Mesenchymal stem cell (in vitro differentiated cells and primary cell): ENCODE measurements at regions not wholly inside any gene's neighbourhood (a gene's known extent, or its start where the extent isn't known, plus 50 kb on each side); places are given as distances from the start of the nearest gene placed in this dataset.
"Not testable (repeated sequence)": the region's sequence is repeated elsewhere in the genome, so short reads cannot be mapped to it uniquely, and the experiment has no call there.

Experiments used
- DNase-seq: peaks from one replicate; pipeline ENCODE4 v3.0.0-alpha.2; 2013
- H2AFZ ChIP-seq: one replicate; pipeline ENCODE4 v1.6.1; 2013; ENCODE audit warnings: low read depth, mild to moderate bottlenecking, control low read depth, inconsistent platforms, low read length, moderate library complexity
- H2AK5ac ChIP-seq: 2 replicates; pipeline ENCODE4 v1.6.1; 2013; ENCODE audit warnings: low read length, moderate library complexity, mild to moderate bottlenecking, inconsistent platforms; ENCODE audit not compliant: severe bottlenecking
- H2BK120ac ChIP-seq: one replicate; pipeline ENCODE4 v1.6.1; 2013; ENCODE audit warnings: low read depth, mild to moderate bottlenecking, inconsistent platforms, low read length, moderate library complexity
- H2BK12ac ChIP-seq, 2 experiments: one replicate each; pipeline ENCODE4 v1.6.1; 2013; ENCODE audit warnings: inconsistent platforms in 2 of 2, low read length in 2 of 2, mild to moderate bottlenecking in 2 of 2, moderate library complexity in 2 of 2, control low read depth in 1 of 2
- H2BK15ac ChIP-seq: one replicate; pipeline ENCODE4 v1.6.1; 2013; ENCODE audit warnings: mild to moderate bottlenecking, low read depth, inconsistent platforms; ENCODE audit not compliant: poor library complexity, severe bottlenecking
- H2BK5ac ChIP-seq: 2 replicates; pipeline ENCODE4 v1.6.1; 2013; ENCODE audit warnings: low read depth, mild to moderate bottlenecking, low read length, control low read depth, inconsistent platforms; ENCODE audit not compliant: poor library complexity, severe bottlenecking
- H3K14ac ChIP-seq, 2 experiments: one replicate each; pipeline ENCODE4 v1.6.1; 2013; ENCODE audit warnings: inconsistent platforms in 2 of 2, low read length in 2 of 2, control low read depth in 1 of 2, mild to moderate bottlenecking in 1 of 2, moderate library complexity in 1 of 2
- H3K18ac ChIP-seq, 2 experiments: one replicate each; pipeline ENCODE4 v1.6.1; 2013; ENCODE audit warnings: inconsistent platforms in 2 of 2, low read length in 2 of 2, control low read depth in 1 of 2, low read depth in 1 of 2, mild to moderate bottlenecking in 1 of 2
- H3K23ac ChIP-seq, 2 experiments: one replicate each; pipeline ENCODE4 v1.6.1; 2013; ENCODE audit warnings: inconsistent platforms in 2 of 2, low read length in 2 of 2, mild to moderate bottlenecking in 2 of 2, moderate library complexity in 2 of 2, control low read depth in 1 of 2
- H3K27ac ChIP-seq: 2 replicates; pipeline ENCODE4 v1.5.1; 2013; ENCODE audit warnings: mild to moderate bottlenecking, moderate library complexity, low read length, control low read depth, inconsistent platforms; ENCODE audit not compliant: poor library complexity, severe bottlenecking
- H3K27me3 ChIP-seq, 2 experiments: 2 replicates each; pipeline versions ENCODE4 v1.6.1 to v1.7.0; 2013; ENCODE audit warnings: low read length in 2 of 2, mild to moderate bottlenecking in 2 of 2, moderate library complexity in 2 of 2, control low read depth in 1 of 2, inconsistent platforms in 1 of 2; ENCODE audit not compliant: control insufficient read depth in 1 of 2, insufficient read depth in 1 of 2
- H3K36me3 ChIP-seq, 2 experiments: 2 replicates each; pipeline versions ENCODE4 v1.6.1 to v1.7.0; 2013; ENCODE audit warnings: low read length in 2 of 2, control low read depth in 1 of 2, inconsistent platforms in 1 of 2, low read depth in 1 of 2, mild to moderate bottlenecking in 1 of 2; ENCODE audit not compliant: insufficient read depth in 2 of 2, control insufficient read depth in 1 of 2
- H3K4ac ChIP-seq, 2 experiments: one replicate each; pipeline ENCODE4 v1.6.1; 2013; ENCODE audit warnings: inconsistent platforms in 2 of 2, low read length in 2 of 2, mild to moderate bottlenecking in 2 of 2, moderate library complexity in 2 of 2, control low read depth in 1 of 2, low read depth in 1 of 2
- H3K4me1 ChIP-seq: 2 replicates; pipeline ENCODE4 v1.6.1; 2013; ENCODE audit warnings: low read depth, low read length, control low read depth; ENCODE audit not compliant: control insufficient read depth, insufficient read depth
- H3K4me2 ChIP-seq: 2 replicates; pipeline ENCODE4 v1.6.1; 2013; ENCODE audit warnings: low read length, mild to moderate bottlenecking, inconsistent platforms; ENCODE audit not compliant: poor library complexity, severe bottlenecking
- H3K4me3 ChIP-seq, 2 experiments: 2 replicates each; pipeline versions ENCODE4 v1.5.1 to v1.7.0; 2013; ENCODE audit warnings: low read length in 2 of 2, mild to moderate bottlenecking in 2 of 2, control low read depth in 1 of 2, low read depth in 1 of 2; ENCODE audit not compliant: insufficient read depth in 1 of 2
- H3K79me1 ChIP-seq: replicated peaks from 2 replicates; pipeline ENCODE4 v1.6.1; 2013; ENCODE audit warnings: mild to moderate bottlenecking, control low read depth, low read length, inconsistent platforms; ENCODE audit not compliant: poor library complexity, severe bottlenecking
- H3K9ac ChIP-seq: 2 replicates; pipeline ENCODE4 v1.7.0; 2013; ENCODE audit warnings: mild to moderate bottlenecking, low read length, moderate library complexity
- H3K9me3 ChIP-seq: 2 replicates; pipeline ENCODE4 v1.7.0; 2013; ENCODE audit warnings: mild to moderate bottlenecking, low read length; ENCODE audit not compliant: control insufficient read depth
- H4K8ac ChIP-seq: one replicate; pipeline ENCODE4 v1.6.1; 2013; ENCODE audit warnings: inconsistent platforms, mild to moderate bottlenecking, low read length, moderate library complexity
- H4K91ac ChIP-seq: one replicate; pipeline ENCODE4 v1.6.1; 2013; ENCODE audit warnings: mild to moderate bottlenecking, low read length, inconsistent platforms
- WGBS: methylation state at CpG from one replicate; pipeline ENCODE4 v1.1.7; 2013; ENCODE audit warnings: mixed read lengths; 5-methylcytosine and 5-hydroxymethylcytosine counted together

DNA sequence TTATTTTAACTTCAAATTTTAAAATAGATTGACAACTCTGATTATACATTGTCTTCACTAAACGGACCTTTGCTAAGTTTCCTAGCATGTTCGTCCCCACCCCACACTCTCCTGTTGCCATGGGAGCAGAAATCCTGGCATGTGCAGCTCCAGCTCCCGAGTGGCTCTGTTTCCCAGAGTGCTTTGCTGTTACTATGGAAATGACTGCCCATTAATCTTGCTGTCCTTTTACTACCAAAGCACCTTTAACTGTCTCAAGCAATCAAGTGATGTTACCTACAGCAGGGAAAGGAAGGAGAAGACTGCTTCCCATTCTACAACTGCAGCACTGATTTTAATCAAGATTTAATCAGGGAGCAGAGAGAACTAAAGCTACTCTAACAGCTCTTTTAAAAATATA is 212.0 kb upstream of the KIF2A start:
- no peaks in the 10 kb centered on the region for H3K9me3 ChIP-seq
- H2BK5ac ChIP-seq: no peak overlapping the region
- DNase-seq: peak; percentile 15
- no peak overlapping the region for H2AFZ ChIP-seq
- H3K27me3 ChIP-seq: peaks cover 0 to 15% of the 10 kb centered on the region in 2 experiments
- 16% methylated on average over 3 of the region's 3 CpGs for WGBS
- H2BK120ac ChIP-seq: no peak overlapping the region
- no peaks in the 10 kb centered on the region for H3K36me3 ChIP-seq
- H3K4me3 ChIP-seq: peak overlapping the region in 1 of 2 experiments; percentile 67
- H2AK5ac ChIP-seq: no peak overlapping the region
- H3K4me2 ChIP-seq: peak overlapping the region; percentile 16
- H3K4ac ChIP-seq: no peak overlapping the region
- no peak overlapping the region for H2BK12ac ChIP-seq
- H2BK15ac ChIP-seq: no peak overlapping the region
- H3K14ac ChIP-seq: peak overlapping the region in 1 of 2 experiments; percentile 32
- peaks cover 1% of the 10 kb centered on the region for H3K4me1 ChIP-seq
- H3K9ac ChIP-seq: peak overlapping the region; percentile 74
- no peaks in the 10 kb centered on the region for H3K79me1 ChIP-seq
- no peak overlapping the region for H4K91ac ChIP-seq
- H3K27ac ChIP-seq: no peak overlapping the region
- H3K23ac ChIP-seq: no peak overlapping the region
- H4K8ac ChIP-seq: no peak overlapping the region
- H3K18ac ChIP-seq: no peak overlapping the region

DNA sequence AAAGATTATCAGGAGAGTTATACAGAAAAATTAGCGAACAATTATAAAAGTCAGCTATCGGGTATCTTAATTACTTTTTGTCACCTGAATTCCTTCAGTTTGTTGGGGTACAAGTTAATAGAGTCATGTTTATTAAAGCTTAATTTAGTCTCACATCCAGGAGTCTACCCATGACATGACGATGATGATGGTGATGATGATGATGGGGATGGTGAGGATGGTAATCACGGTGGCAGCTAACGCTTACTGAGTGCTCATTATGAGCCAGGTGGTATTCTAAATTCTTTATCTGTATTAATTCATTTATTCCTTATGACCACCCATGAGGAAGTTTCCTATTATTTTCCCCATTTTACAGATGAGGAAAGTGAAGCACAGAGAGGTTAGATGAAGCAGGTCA is 208.6 kb upstream of the KIF2A start:
- Histone ChIP-seq H2BK12ac (no peak overlapping the region), H2BK120ac (no peak overlapping the region)

DNA sequence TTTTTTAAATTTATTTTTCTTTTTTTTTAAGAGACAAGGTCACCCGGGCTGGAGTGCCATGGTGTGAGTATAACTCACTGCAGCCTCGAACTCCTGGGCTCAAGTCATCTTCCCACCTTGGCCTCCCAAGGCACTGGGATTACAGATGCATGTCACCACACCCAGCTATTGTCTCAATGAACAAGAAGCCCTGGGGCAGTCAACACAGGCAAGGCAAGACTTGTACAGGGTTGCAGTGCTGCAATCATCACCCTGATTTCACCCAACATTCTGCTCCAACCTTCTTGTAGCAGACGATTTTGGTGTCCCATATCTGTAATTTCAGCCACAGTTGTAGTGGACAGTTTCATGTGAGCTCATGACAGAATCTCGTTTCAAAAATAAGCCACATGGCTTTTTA is 205.8 kb upstream of the KIF2A start:
- Histone ChIP-seq H2BK12ac (no peak overlapping the region), H3K4me3 (no peak overlapping the region), H3K27ac (no peak overlapping the region), H4K8ac (no peak overlapping the region), H3K27me3 (peaks cover 5 to 23% of the 10 kb centered on the region in 2 experiments), H3K9ac (no peak overlapping the region), H2BK5ac (no peak overlapping the region), H2BK15ac (no peak overlapping the region), H3K4ac (no peak overlapping the region), H3K79me1 (no peaks in the 10 kb centered on the region), H3K23ac (no peak overlapping the region), H2AK5ac (no peak overlapping the region), H3K4me1 (no peaks in the 10 kb centered on the region), H2AFZ (no peak overlapping the region), H3K18ac (no peak overlapping the region), H3K9me3 (peaks cover 15% of the 10 kb centered on the region), H3K36me3 (no peaks in the 10 kb centered on the region), H4K91ac (no peak overlapping the region), H3K14ac (no peak overlapping the region), H2BK120ac (no peak overlapping the region), H3K4me2 (no peak overlapping the region)
- DNase-seq: no peak
- WGBS: 60% methylated on average over 4 of the region's 4 CpGs

More for the DNA sequence above, 208.6 kb upstream of the KIF2A start:
- no peak overlapping the region for H3K27ac ChIP-seq
- H3K79me1 ChIP-seq: no peaks in the 10 kb centered on the region
- peaks cover 1% of the 10 kb centered on the region for H3K4me1 ChIP-seq
- H3K9me3 ChIP-seq: no peaks in the 10 kb centered on the region
- H3K27me3 ChIP-seq: peaks cover 5 to 25% of the 10 kb centered on the region in 2 experiments
- H2BK5ac ChIP-seq: no peak overlapping the region
- no peak overlapping the region for H2AFZ ChIP-seq
- no peak overlapping the region for H4K8ac ChIP-seq
- no peak for DNase-seq
- H3K4me2 ChIP-seq: no peak overlapping the region
- H3K4ac ChIP-seq: no peak overlapping the region
- no peak overlapping the region for H3K4me3 ChIP-seq
- H3K14ac ChIP-seq: no peak overlapping the region
- 92% methylated on average over 2 of the region's 5 CpGs for WGBS
- no peak overlapping the region for H3K9ac ChIP-seq
- no peaks in the 10 kb centered on the region for H3K36me3 ChIP-seq
- H2BK15ac ChIP-seq: no peak overlapping the region
- no peak overlapping the region for H2AK5ac ChIP-seq
- H4K91ac ChIP-seq: no peak overlapping the region
- no peak overlapping the region for H3K23ac ChIP-seq
- H3K18ac ChIP-seq: no peak overlapping the region

DNA sequence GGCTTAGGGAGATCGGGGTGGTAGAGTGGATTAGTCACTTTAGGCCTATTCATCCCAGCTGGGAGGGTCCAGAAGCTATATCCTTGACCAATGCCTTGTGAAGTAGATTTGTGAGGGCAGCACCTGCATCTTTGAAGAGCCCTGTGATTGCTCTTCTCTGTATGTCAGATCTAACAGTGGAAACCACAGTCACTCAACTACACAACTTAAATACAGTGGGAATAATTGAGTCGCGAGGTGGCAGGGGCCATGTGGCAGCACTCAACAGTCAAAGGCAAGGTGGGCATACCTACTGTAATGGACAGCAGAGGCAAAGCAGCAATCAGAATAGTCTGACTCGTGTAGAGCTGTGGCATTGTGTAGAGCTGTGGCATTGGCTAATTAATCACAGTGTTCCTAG is 202.1 kb upstream of the KIF2A start:
- not testable (repeated sequence) for H4K91ac ChIP-seq, H2BK5ac ChIP-seq, H3K79me1 ChIP-seq, H3K18ac ChIP-seq, H2BK15ac ChIP-seq, H3K36me3 ChIP-seq, H3K23ac ChIP-seq, DNase-seq, H4K8ac ChIP-seq, H3K14ac ChIP-seq, H3K9ac ChIP-seq, H2BK120ac ChIP-seq, H3K4me3 ChIP-seq, H2BK12ac ChIP-seq, H2AK5ac ChIP-seq, H2AFZ ChIP-seq, H3K4me2 ChIP-seq, H3K27ac ChIP-seq, H3K4me1 ChIP-seq, H3K4ac ChIP-seq
- Histone ChIP-seq H3K27me3 (peaks cover 5 to 27% of the 10 kb centered on the region in 2 experiments), H3K9me3 (peaks cover 15% of the 10 kb centered on the region)
- 74% methylated on average over 4 of the region's 4 CpGs for WGBS
